ENCODE measurements at regions not wholly inside any gene's neighbourhood (a gene's known extent, or its start where the extent isn't known, plus 50 kb on each side); places are given as distances from the start of the nearest gene placed in this dataset.

DNA sequence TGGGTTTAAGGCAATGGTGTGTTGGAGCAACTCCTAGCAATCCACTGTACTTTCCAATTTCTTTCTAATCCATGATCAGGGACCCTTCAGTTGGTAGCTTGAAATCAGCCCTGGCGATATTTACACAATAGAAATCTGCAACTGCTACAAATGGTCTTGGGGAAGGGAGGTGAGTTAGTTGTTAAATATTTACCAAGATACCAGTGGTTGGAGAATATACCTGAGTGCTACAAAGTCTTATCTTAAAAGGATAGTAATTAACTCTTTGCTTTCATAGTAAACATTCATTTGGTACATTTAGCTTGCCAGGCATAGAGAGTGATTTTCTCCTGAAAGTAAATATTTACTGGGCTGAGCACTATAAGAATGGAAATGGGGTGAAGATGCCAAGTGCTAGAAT, 568.2 kb downstream of the BCKDHB start (continued):
- TF ChIP-seq, protein P1, sequence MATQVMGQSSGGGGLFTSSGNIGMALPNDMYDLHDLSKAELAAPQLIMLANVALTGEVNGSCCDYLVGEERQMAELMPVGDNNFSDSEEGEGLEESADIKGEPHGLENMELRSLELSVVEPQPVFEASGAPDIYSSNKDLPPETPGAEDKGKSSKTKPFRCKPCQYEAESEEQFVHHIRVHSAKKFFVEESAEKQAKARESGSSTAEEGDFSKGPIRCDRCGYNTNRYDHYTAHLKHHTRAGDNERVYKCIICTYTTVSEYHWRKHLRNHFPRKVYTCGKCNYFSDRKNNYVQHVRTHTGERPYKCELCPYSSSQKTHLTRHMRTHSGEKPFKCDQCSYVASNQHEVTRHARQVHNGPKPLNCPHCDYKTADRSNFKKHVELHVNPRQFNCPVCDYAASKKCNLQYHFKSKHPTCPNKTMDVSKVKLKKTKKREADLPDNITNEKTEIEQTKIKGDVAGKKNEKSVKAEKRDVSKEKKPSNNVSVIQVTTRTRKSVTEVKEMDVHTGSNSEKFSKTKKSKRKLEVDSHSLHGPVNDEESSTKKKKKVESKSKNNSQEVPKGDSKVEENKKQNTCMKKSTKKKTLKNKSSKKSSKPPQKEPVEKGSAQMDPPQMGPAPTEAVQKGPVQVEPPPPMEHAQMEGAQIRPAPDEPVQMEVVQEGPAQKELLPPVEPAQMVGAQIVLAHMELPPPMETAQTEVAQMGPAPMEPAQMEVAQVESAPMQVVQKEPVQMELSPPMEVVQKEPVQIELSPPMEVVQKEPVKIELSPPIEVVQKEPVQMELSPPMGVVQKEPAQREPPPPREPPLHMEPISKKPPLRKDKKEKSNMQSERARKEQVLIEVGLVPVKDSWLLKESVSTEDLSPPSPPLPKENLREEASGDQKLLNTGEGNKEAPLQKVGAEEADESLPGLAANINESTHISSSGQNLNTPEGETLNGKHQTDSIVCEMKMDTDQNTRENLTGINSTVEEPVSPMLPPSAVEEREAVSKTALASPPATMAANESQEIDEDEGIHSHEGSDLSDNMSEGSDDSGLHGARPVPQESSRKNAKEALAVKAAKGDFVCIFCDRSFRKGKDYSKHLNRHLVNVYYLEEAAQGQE (IDR thresholded peaks at IDR 0.05; ENCODE audit: unreplicated experiment), result no peak
- TF ChIP-seq JUNB (IDR thresholded peaks at IDR 0.05; ENCODE audit: unreplicated experiment) (no peak), ZNF331 (CRISPR knock-in tag; IDR thresholded peaks at IDR 0.05; ENCODE audit: low read depth) (no peak), EZH2 (IDR thresholded peaks at IDR 0.05; ENCODE audit: low read depth, unreplicated experiment) (no peak)

- no peak for DNase-seq (ENCODE audit: low spot score)
- Histone ChIP-seq H2AFZ (no peak overlapping the region), H3K79me2 (replicated peaks; ENCODE audit: insufficient read depth) (no peaks in the 10 kb centered on the region), H3K27me3 (ENCODE audit: insufficient read depth) (no peaks in the 10 kb centered on the region), H3K9me2 (ENCODE audit: insufficient read depth) (no peaks in the 10 kb centered on the region), H3K27ac (ENCODE audit: low read depth) (no peak overlapping the region), H4K20me1 (replicated peaks; ENCODE audit: insufficient read depth) (no peaks in the 10 kb centered on the region), H3F3A (replicated peaks; ENCODE audit: low read depth) (no peaks in the 10 kb centered on the region), H3K4me1 (ENCODE audit: insufficient read depth) (no peaks in the 10 kb centered on the region), H3K4me2 (no peak overlapping the region), H3K4me3 (no peak overlapping the region), H3K36me3 (ENCODE audit: insufficient read depth) (no peaks in the 10 kb centered on the region)
- Mint-ChIP-seq H3K9me3 (peaks cover 9% of the 10 kb centered on the region; the same call in 1 of the 3 replicates), H3K4me1 (peaks cover 5% of the 10 kb centered on the region; the same call in 1 of the 3 replicates), H3K4me3 (no peak overlapping the region), H3K36me3 (ENCODE audit: low read depth) (no peaks in the 10 kb centered on the region; the same call in 2 of the 3 replicates), H3K27me3 (ENCODE audit: insufficient read depth, low read depth, poor library complexity) (peaks cover 2% of the 10 kb centered on the region), H3K27ac (no peak overlapping the region)
- no peak for ATAC-seq
- no peak for TF ChIP-seq ETS1 (IDR thresholded peaks at IDR 0.05)
- TF ChIP-seq STAT1 (IDR thresholded peaks at IDR 0.05; ENCODE audit: unreplicated experiment), result no peak
- TF ChIP-seq JUNB (IDR thresholded peaks at IDR 0.05; ENCODE audit: unreplicated experiment), result no peak
- no peak for TF ChIP-seq EZH2 (IDR thresholded peaks at IDR 0.05; ENCODE audit: low read depth, unreplicated experiment)
- no peak for TF ChIP-seq CREB1 (CRISPR knock-in tag; IDR thresholded peaks at IDR 0.05; ENCODE audit: low read depth)
- TF ChIP-seq NANOG (IDR thresholded peaks at IDR 0.05; ENCODE audit: borderline replicate concordance), result no peak
- no peak for TF ChIP-seq ZNF114 (CRISPR knock-in tag; IDR thresholded peaks at IDR 0.05)
- no peak for TF ChIP-seq CTCF (conservative IDR thresholded peaks at IDR 0.05; ENCODE audit: low read depth in 2 of 2)
- no peak for TF ChIP-seq ZNF462 (CRISPR knock-in tag; IDR thresholded peaks at IDR 0.05)
- TF ChIP-seq POLR2AphosphoS5 (IDR thresholded peaks at IDR 0.05; ENCODE audit: low read depth), result no peak
- no peak for TF ChIP-seq ZNF331 (CRISPR knock-in tag; IDR thresholded peaks at IDR 0.05; ENCODE audit: low read depth)
- no peak for TF ChIP-seq EZH2phosphoT487 (IDR thresholded peaks at IDR 0.05; ENCODE audit: unreplicated experiment)
Measured at GRCh38 chr6:80673367-80673766, 566.9 kb downstream of the BCKDHB start.

Measured in GM23338 (cell line).